Mucosa of descending colon (tissue), 3 donors: ENCODE measurements at regions not wholly inside any gene's neighbourhood (a gene's known extent, or its start where the extent isn't known, plus 50 kb on each side); places are given as distances from the start of the nearest gene placed in this dataset.
A peak's percentile ranks its signal among the peaks of the same experiment; 100 is the strongest.

Source experiments
- ATAC-seq: fragments of 200-7000 bp; cut with Tn5 transposase; one replicate; pipeline ENCODE4 v1.9.1; 2020; ENCODE audit warnings: mild to moderate bottlenecking, moderate library complexity
- DNase-seq, 3 donors: peaks; one replicate each; pipeline ENCODE4 v3.0.0-alpha.2; 2020
- H3K36me3 ChIP-seq: fragments of 200-600 bp; one replicate; pipeline ENCODE4 v1.8.0; 2021; ENCODE audit warnings: low read depth, mild to moderate bottlenecking
- H3K4me1 ChIP-seq: fragments of 200-600 bp; one replicate; pipeline ENCODE4 v1.8.0; 2021; ENCODE audit warnings: low read depth, mild to moderate bottlenecking
- H3K4me3 ChIP-seq: fragments of 200-600 bp; one replicate; pipeline ENCODE4 v1.8.0; 2021; ENCODE audit warnings: mild to moderate bottlenecking
- H3K9me3 ChIP-seq: fragments of 200-600 bp; one replicate; pipeline ENCODE4 v1.8.0; 2021; ENCODE audit warnings: mild to moderate bottlenecking
- CTCF ChIP-seq: fragments of 200-600 bp; IDR thresholded peaks from one replicate; pipeline ENCODE4 v1.8.0; 2022; ENCODE audit warnings: antibody characterized with exemption, mild to moderate bottlenecking
- intact Hi-C, 2 donors: fragments of 100-400 bp; cut with DNase I in 1 of 2; cut with micrococcal nuclease in 1 of 2; formaldehyde crosslinking; loops; one replicate each; pipeline versions ENCODE4 v1.11.0 to v1.11.1; 2022; cut with DNase I, micrococcal nuclease
- donor health status: DM: no; HTN: no; CAD: no; lungs with moderate emphysema.
- donor health status: DM: no; HTN: no; CAD: no.
- donor health status: DM: no; HTN: yes; CAD: no.

- intact Hi-C loops: no loop called here
- H3K9me3 ChIP-seq: no peaks in the 10 kb centered on the region
- H3K4me3 ChIP-seq: no peak overlapping the region
- H3K4me1 ChIP-seq: no peaks in the 10 kb centered on the region
- DNase-seq: no peak
- no peak for TF ChIP-seq CTCF
- ATAC-seq: peak; percentile 38
- H3K36me3 ChIP-seq: no peaks in the 10 kb centered on the region
Measured at GRCh38 chr4:124527364-124527763, 185.2 kb downstream of the ANKRD50 start.

DNA sequence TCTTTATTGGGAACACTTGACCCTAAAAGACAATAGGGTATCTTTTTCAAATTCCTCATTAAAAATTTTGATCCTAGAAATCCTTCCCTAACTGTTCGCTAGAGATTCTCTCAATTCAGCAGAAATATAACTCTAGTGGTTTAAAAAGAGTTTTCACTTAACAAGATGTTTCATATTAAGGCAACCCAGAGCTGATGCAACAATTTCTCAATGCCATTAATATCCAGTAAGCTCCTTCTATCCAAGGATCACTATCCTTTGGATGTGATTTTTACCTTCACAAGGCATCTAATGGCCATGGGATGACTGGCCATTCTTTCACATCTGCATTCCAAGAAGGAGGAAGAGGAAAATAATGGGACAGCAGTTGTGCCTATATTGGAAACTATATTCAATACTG lies 183.4 kb downstream of the ANKRD50 start:
- Histone ChIP-seq H3K36me3 (no peaks in the 10 kb centered on the region), H3K4me1 (no peaks in the 10 kb centered on the region), H3K9me3 (no peaks in the 10 kb centered on the region), H3K4me3 (no peak overlapping the region)
- no peak for DNase-seq
- intact Hi-C loops: no loop called here
- ATAC-seq: no peak
- TF ChIP-seq CTCF: no peak

DNA sequence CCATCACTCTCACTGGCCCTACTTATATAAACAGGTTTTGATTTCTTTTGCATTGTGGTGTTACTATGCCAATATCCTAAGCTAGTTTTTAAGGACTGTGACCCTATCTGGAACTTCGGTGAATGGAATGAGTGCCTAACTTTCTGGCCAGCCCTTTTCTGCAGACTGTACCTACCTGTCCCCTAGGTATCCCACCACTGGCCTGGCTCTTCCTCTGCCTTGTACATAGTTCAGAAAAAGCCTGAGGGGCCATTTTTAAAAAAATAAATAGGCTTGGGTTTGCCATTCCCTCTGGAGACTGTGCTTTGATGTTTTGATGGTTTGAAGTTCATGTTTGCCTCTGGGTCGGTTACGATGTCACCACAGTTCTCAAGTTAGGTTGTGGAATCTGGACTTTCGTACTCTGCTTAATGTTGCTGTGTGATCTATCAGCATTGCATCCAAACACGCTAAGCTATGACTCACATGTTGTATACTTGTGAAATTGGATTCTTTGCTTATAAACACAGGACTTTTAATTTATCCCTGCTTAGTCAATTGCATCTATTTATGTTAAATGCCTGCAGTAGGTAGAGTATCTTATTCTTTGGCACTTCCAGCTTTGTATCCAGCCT lies 182.0 kb downstream of the ANKRD50 start:
- TF ChIP-seq CTCF: no peak
- Histone ChIP-seq H3K4me3 (no peak overlapping the region), H3K4me1 (no peaks in the 10 kb centered on the region), H3K36me3 (no peaks in the 10 kb centered on the region), H3K9me3 (no peaks in the 10 kb centered on the region)
- ATAC-seq (peak; percentile 70), DNase-seq (no peak)
- intact Hi-C loops: no loop called here

- Histone ChIP-seq H3K36me3 (no peaks in the 10 kb centered on the region), H3K4me1 (no peaks in the 10 kb centered on the region), H3K4me3 (no peak overlapping the region), H3K9me3 (no peaks in the 10 kb centered on the region)
- TF ChIP-seq CTCF: no peak
- ATAC-seq (no peak), DNase-seq (no peak)
- intact Hi-C loops: no loop called here
Measured at GRCh38 chr4:124534131-124534530, 178.4 kb downstream of the ANKRD50 start.

DNA sequence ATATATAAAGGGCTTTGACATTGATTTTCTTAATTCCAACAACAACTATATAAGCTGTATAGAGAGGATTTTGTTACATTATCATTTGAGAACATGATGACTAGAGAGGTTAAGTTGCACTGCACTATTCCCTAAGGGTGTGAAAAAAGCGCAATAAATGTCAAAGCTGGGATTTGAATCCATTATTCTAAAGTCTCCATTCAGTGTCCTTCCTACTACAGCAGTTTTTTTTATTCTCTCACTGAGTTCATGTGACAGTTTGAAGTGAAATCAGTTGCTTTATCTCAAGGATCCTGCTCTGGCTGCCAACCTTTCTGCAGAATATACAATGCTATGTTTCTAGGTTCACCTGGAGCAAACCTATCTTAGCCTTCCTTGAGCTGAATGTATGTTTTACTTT lies 177.5 kb downstream of the ANKRD50 start:
- Histone ChIP-seq H3K9me3 (no peaks in the 10 kb centered on the region), H3K4me3 (no peak overlapping the region), H3K36me3 (no peaks in the 10 kb centered on the region), H3K4me1 (no peaks in the 10 kb centered on the region)
- DNase-seq (no peak), ATAC-seq (no peak)
- intact Hi-C loops: no loop called here
- no peak for TF ChIP-seq CTCF

GRCh38 chr4:124536946-124537345 lies 175.6 kb downstream of the ANKRD50 start:
- DNase-seq (no peak), ATAC-seq (no peak)
- no peaks in the 10 kb centered on the region for H3K36me3 ChIP-seq
- H3K9me3 ChIP-seq: no peaks in the 10 kb centered on the region
- intact Hi-C loops: no loop called here
- TF ChIP-seq CTCF: no peak
- H3K4me1 ChIP-seq: no peaks in the 10 kb centered on the region
- H3K4me3 ChIP-seq: no peak overlapping the region
